Left cardiac atrium (tissue), 4 donors: ENCODE measurements at regions not wholly inside any gene's neighbourhood (a gene's known extent, or its start where the extent isn't known, plus 50 kb on each side); places are given as distances from the start of the nearest gene placed in this dataset.

Experiments
- ATAC-seq, 2 donors: fragments of 200-7000 bp; cut with Tn5 transposase; one replicate each; pipeline ENCODE4 v1.9.1; 2020; ENCODE audit warnings: mild to moderate bottlenecking in 2 of 2, moderate library complexity in 2 of 2
- DNase-seq: peaks from one replicate; pipeline ENCODE4 v3.0.0-alpha.2; 2020
- intact Hi-C, 2 donors: fragments of 100-400 bp; cut with DNase I; formaldehyde crosslinking; loops; one replicate each; pipeline versions ENCODE4 v1.14.1 to v1.15.1; 2022 to 2023
- donor health status: DM: no; HTN: yes; CAD: no.
- donor health status: DM: no; HTN: yes; CAD: no; lungs with severe emphysema.
- donor health status: DM: yes; HTN: yes; CAD: no.
- donor health status: Dilated cardiomyopathy.

DNA sequence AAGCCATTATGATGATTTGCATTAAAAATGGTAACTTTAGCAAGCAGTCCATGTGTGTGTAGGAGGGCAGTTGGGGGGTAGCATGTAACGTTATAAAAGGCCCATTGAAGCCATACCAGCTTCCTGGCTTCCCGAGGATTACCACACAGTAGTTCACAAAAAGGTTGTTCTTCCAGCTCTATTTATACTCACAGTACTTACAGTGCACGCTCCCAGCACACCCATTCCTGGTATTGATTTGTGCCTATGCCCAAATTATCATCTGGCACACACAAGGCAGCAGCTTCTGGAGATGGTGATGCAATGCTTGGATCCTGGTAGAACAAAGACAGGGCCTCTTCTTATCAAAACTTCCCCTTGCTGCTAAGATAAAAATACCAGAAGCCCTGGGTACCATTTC, 436.8 kb downstream of the HAO1 start:
- peak in 1 of 2 donors; percentile 71 for ATAC-seq

DNA sequence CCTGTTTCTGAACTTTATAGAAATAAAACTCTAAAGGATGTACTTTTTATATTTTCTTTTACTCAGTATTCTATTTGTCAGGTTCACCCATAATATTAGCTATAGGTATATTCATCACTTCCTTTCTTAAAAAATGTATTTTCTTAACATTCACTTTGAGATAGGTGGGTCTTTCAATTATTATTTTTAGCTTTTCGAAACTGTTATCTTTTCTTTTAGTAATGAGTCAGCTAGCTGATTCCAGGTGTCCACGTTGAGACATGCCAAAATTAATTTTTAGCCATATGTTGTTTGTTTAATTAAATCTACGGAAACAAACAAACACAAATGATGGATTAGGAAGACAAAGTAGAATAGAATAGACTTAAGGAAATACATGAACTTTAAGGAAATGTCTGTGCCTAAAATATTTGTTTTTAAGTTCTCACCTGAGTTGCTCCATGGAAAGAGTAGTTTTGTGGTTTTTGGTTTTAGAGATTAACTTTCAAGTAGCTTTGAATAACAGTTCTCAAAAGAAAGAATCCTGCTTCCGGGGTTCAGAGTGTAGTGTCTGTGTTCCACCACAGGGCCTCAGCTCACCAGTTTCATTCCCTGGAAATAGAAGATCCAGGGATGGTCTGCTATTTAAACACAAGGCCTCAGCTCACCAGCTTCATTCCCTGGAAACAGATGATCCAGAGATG, 435.0 kb downstream of the HAO1 start:
- intact Hi-C loops = no loop called here
- no peak for DNase-seq

More for the DNA sequence above, 436.8 kb downstream of the HAO1 start:
- peak; percentile 26 for DNase-seq
- intact Hi-C loops = no loop called here

DNA sequence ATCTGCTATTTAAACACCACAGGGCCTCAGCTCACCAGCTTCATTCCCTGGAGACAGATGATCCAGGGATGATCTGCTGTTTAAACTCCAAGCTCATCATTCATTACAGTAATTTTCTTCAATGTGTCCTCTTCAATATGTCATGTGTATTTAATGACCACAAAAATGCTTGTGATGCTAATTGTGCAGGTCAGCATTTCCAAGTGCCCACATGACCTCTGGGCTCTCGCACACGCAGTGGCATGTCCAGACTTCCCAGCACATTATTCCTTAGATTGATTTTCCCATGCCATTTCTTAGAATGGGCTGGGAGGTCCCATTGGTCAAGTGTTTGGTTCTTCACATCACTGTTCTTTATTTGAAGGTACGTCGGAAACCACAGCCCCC, 434.4 kb downstream of the HAO1 start:
- DNase-seq = no peak
- intact Hi-C loops = no loop called here
- no peak for ATAC-seq

More for the DNA sequence above, 435.0 kb downstream of the HAO1 start:
- ATAC-seq = no peak

DNA sequence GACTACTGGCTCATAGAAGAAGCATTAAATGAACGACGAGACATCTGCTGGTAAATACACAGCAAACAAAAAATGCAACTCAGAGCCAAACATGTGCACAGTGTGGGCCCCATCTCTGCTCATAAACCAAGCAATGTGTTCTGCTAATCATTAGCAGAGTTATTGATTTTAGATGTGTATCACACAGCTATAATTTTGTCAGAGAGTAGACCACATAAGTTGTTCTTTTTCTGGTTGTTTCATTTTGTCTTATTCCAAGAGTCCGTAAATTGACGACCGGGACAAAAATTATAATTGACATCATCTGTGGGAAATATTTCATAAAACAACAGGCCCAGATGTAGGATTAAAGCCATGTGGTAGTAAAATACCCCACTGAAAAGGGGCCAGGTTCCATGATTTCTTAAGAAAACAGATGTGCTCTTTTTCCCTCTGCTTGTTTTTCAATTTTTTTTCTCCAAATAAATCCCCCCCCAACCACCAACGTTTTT, 423.6 kb downstream of the HAO1 start:
- no peak for ATAC-seq
- DNase-seq = no peak
- intact Hi-C loops = no loop called here

DNA sequence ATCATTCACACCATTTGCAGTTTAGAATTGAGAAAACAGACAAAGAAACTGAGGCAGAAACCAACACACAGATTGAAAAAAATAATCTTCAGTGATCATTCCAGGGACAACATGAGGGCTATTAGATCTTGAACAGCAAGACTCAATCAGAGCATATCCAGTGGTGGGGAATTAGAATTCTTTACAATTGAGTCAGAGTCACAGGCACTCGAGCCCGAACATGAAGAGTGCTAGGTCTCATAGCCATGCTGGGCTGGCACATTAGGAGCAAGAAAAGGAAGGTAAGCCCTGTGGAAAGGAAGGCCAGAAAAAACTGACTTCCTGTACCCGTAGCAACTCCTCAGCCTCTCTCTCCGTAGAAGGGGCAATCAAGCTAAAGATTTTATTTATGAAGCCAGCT, 419.9 kb downstream of the HAO1 start:
- ATAC-seq = no peak
- DNase-seq = no peak
- intact Hi-C loops = no loop called here

DNA sequence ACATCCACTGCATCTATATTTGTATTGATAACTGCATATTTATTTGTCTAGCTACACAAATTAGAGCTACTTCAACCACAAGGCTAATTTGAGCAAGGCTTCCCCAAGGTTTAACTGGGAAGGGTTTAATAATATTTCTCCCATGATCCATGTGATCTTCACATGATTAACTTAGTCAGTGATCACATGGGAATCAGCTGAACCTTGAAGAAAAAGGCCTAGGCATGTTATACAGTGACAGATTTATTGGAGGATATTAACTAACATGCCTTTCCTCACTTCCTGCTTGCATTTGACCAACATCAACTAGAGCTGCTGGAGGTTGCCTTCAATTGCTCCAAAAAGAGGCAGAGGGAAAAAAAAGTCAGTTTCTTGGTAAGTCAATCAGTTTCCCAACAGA, 417.0 kb downstream of the HAO1 start:
- ATAC-seq (no peak), DNase-seq (no peak)
- intact Hi-C loops = no loop called here

DNA sequence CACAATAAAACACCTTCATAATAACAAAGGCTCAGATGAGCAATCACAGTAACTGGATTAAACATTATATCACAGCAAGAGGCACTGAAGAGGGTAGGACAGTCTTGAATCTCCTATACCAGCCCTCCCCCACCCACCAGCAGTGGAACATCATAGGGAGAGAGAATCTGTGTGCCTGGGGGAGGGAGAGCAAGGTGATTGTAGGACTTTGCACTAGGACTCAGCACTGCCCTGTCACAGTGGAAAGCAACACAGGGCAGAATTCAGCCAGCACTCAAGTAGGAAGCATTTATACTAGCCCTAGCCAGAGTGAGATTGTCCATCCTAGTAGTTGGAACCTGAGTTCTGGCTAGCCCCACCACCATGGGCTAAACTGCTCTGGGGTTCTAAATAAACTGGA, 400.2 kb downstream of the HAO1 start:
- DNase-seq (no peak), ATAC-seq (no peak)
- intact Hi-C loops = no loop called here

DNA sequence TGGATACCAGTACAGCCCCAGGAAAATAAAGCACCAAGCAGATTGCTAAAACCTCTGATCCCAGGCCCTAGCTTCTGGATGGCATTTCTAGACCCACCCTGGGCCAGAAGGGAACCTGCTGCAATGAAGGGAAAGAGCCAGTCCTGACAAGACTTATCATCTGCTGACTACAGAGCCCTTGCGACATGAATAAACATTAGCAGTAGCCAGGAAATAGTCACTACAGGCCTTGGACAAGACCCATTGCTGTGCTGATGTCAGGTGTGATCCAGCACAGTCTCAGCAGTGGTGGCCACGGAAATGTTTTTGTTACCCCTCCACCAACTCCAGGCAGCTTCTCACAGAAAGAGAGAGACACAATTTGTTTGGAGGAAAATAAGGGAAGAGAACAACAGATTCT, 399.3 kb downstream of the HAO1 start:
- ATAC-seq (no peak), DNase-seq (no peak)
- intact Hi-C loops = no loop called here

DNA sequence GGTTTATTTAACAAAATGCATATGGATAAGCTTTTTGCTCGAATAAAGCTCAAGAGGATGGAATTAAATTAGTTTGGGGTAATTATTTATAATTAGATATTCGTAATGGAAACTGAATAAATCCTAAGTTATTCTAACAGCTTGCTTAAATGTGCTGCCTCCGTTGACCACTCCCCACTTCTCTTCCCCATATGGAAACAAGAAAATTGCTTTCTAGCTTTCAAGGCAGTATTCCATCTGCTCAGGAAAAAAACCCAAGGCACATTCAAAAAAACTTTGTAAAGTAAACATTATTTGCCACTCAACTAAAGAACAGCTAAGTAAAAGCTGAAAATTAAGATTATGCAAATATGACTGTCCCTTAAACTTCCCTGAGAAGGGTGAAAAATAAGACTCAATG, 369.2 kb downstream of the HAO1 start:
- no peak for DNase-seq
- intact Hi-C loops = no loop called here
- no peak for ATAC-seq

DNA sequence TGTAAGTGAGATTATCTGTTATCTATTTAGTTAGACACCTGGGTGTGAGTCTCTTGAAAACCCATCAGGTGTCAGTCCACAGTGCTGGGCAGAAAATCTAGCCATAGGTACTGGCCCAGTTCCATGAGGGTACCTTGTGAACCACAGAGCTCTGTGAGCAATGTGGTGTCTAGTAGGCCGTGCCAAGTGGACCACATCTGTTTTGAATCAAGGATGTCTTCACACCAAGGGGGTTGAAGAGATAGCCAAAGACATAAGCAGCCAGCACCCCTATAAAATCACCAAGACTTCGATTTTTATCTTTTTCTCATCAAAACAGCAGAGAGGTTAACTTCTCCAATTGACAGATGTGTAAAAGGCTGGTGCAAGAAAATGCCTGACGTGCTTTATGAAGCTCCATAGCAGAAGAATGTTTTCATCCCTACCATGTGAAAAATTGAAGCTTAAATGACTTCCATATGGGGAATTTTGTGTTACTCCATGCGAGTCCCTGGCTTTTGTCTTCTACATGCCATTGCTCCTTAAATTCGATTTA, 368.7 kb downstream of the HAO1 start:
- intact Hi-C loops = no loop called here
- ATAC-seq = no peak
- DNase-seq = no peak

DNA sequence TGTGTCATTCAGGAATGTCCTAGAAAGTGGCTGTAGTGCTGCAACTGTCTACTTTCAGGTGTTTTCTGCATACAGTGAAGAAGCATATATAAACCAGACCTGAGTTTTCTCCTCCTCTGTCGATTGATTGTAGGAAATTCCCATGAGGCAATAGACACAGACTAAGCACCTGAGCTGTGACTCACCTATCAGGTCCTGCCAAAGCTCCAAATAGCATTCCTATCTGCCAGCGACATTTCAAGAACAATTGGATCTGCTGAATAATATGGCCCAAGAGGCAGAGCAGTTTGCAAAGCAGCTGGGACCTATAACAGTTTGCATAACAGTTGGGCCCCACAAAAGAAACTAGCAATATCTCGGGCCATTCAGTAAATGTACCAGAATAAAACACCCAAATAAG, 360.4 kb downstream of the HAO1 start:
- ATAC-seq = no peak
- DNase-seq = no peak
- intact Hi-C loops = no loop called here

DNA sequence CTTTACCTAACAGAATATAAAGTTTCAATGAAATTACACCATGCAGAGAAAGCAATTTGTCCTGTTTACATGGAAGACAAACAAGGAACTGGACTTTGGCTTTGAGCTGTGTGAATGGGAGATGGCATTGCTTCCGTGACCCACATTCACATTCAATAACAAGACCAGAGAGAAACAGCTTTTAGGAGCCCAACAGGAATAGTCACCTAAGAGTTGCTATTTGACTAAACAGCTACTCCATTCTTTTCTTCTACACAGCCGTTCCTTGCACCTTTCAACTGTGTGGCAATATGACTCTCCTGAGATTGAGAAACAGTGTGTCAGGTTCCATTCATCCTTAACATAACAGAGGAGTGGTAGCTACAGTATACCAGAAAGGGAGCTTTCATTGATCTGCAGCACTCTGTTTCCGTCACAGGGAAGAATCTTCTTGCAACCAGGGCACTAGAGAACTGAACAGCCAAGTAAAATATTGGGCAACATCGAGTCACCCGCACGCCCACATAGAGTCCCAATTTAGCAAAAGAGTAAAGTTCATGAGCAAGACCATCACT, 355.1 kb downstream of the HAO1 start:
- no peak for DNase-seq
- intact Hi-C loops = no loop called here
- ATAC-seq = no peak

DNA sequence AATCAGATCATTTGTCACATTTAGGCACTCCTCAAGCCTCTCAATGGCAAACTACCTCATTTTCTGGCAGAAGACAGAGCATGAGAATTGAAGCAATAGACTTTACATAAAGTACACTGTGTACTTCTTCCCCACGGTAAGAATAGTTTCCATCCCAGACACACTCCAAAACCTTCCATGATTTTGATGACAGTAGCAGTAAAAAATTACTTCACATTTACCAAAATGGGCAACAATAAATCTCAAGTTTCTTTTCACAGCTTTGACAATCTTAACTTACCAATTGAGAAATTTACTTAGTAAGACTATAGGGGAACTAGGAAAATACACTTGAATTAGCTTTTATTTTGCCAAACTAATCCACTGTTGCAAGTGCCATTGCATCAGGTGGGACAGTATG, 353.8 kb downstream of the HAO1 start:
- no peak for DNase-seq
- no peak for ATAC-seq
- intact Hi-C loops = no loop called here

DNA sequence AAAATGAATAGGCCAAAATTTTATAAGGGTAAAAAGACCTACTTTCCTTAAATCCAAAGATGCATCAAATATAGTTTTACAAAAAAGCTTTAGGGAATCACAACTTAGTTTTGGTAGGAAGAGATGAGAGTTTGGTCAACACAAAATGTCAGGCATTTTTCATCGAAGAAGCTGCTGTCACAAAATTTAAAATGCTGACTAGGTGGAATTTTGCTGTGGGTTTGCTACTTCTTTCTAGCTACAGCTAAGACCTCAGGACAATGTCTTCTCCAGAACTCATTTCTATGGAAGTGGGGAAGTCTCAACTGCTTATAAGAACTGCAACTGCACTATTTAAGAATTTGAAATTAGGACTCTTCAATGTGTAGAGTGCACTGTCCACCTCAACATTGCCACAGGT, 351.1 kb downstream of the HAO1 start:
- intact Hi-C loops = no loop called here
- ATAC-seq = no peak
- DNase-seq = no peak

DNA sequence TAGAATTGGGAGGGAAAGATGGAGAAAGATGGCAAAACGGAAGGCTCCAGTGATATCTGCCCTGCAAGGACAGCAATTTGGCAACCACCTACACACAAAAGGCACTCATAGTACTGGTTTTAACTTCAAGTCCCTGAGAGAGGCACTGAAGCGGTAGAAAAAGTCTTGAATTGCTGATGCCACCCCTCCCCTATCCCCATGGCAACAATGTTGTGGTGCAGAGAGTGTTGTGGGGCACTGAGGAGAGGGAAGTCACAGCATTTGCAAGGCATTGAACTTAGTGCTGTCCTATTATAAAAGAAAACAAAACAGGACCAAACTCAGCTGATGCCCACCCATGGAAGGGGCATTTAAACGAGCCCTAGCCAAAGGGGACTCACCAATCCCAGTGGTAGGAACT, 343.7 kb downstream of the HAO1 start:
- DNase-seq = no peak
- no peak for ATAC-seq

DNA sequence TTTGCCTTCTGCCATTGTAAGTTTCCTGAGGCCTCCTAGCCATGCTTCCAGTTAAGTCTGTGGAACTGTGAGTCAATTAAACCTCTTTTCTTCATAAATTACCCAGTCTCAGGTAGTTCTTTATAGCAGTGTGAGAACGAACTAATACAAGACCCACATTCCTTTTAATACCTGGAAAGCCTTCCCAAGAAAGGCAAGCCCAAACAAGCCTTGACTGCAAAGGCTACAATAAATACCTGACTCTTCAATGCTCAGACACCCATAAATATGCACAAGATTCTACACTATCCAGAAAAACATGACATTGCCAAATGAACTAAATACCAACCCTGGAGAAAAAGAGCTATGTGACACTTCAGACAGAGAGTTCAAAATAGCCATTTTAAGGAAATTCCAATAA, 338.8 kb downstream of the HAO1 start:
- intact Hi-C loops = no loop called here
- no peak for ATAC-seq
- no peak for DNase-seq

More for the DNA sequence above, 343.7 kb downstream of the HAO1 start:
- intact Hi-C loops = no loop called here

DNA sequence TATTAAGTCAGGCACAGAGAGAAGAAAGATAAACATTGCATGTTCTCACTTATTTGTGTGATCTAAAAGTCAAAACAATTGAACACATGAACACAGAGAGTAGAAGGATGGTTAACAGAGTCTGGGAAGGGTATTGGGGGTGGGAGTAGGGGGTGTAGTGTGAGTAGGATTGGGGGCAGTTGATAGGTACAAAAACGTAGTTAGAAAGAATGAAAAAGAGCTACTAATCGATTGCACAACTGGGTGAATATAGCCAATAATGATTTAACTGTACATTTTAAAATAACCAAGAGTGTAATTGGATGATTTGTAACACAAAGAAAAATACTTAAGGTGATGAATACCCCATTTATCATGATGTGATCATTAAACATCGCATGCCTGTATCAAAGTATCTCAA, 333.3 kb downstream of the HAO1 start:
- DNase-seq (no peak), ATAC-seq (no peak)
- intact Hi-C loops = no loop called here

DNA sequence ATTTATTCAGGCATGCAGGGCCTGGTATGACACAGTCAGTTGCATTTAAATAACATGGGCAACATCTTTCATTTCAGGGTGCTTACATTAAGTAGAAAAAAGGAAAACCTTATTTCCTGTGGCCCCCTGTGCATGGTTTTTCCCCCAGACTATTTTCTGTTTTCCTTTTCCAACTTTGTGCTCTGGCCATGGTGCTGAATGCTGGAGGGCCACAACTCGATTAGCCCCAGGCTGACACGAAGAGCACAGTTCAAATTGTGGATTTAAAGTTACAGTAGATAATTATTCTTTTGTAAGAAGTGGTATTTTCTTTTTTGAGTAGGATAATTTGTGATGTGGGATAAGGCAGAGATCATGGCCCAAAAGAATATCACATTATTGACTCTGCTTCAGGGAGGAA, 332.0 kb downstream of the HAO1 start:
- no peak for ATAC-seq
- intact Hi-C loops = no loop called here
- no peak for DNase-seq

DNA sequence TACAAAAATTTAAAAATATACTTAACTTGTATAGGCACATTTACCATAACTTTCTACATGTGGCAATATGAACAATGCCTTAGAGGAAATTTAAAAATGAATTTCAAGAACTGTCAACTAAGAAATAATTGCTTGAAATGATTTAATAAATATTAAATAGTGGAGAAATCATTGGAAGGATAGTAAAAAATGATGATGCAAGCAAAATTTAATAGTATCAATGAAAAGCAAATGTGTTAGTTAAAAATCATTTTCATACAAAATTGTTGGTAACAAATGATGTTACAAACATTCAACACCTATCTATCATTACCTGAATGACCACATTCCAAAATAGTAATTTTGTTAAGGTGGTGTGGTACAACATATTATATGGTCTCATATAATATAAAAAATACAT, 331.0 kb downstream of the HAO1 start:
- DNase-seq = no peak
- intact Hi-C loops = no loop called here
- ATAC-seq = no peak

DNA sequence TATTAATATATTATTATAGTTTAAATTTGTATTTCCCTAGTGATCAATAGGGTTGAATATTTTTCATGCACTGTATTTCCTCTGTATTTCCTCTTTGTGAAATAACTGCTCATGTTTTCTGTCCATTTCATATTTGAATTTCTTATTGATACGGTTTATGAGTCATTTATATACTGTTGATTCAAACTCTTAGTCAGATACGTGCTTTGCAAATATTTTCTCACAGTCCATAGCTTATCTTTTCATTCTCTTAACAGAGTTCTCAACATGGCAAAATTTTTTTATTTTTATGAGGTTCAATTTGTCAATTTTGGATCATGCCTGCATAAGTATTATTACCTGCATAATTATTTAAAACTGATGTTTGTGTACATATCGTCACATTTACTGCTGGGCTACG, 329.6 kb downstream of the HAO1 start:
- DNase-seq = no peak
- no peak for ATAC-seq
- intact Hi-C loops = no loop called here

DNA sequence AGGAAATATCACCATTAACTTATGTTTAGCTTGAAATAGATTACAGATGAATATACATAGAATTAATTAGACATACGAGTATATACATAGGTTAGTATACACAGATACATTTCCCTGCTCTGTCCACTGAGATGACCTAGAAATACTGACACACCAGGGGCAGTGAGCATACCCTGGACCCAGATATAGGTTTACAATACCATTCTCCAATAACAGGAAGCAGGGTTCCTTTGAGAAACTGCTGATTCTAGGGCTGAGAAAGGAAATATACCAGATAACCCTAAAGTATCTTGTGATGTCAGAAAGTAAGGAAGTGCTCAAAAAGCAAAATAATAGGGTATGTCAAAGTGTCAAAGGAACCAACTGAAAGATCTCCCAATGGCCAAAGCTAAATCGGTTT, 322.5 kb downstream of the HAO1 start:
- intact Hi-C loops = no loop called here
- no peak for DNase-seq
- no peak for ATAC-seq
